DOHH2 (cell line): ENCODE measurements at regions not wholly inside any gene's neighbourhood (a gene's known extent, or its start where the extent isn't known, plus 50 kb on each side); places are given as distances from the start of the nearest gene placed in this dataset.

ENCODE experiments used
- H3F3A ChIP-seq: fragments of 200-600 bp; sonication (generic), shearing (Covaris generic); 2 replicates; pipeline ENCODE4 v1.6.0; 2016; ENCODE audit warnings: antibody characterized with exemption, mild to moderate bottlenecking; ENCODE audit not compliant: control insufficient read depth, insufficient read depth
- H3K27ac ChIP-seq: fragments of 200-600 bp; sonication (generic); 2 replicates; pipeline ENCODE4 v1.5.1; 2014; ENCODE audit warnings: low read depth, mild to moderate bottlenecking, low read length, moderate library complexity
- H3K27me3 ChIP-seq: fragments of 200-600 bp; sonication (generic); 2 replicates; pipeline ENCODE4 v1.6.1; 2014; ENCODE audit warnings: mild to moderate bottlenecking, low read length, mixed read lengths; ENCODE audit not compliant: control insufficient read depth
- H3K36me3 ChIP-seq: fragments of 200-600 bp; sonication (generic); 2 replicates; pipeline ENCODE4 v1.6.1; 2014; ENCODE audit warnings: mild to moderate bottlenecking, low read length, moderate library complexity, mixed read lengths; ENCODE audit not compliant: control insufficient read depth
- H3K4me1 ChIP-seq: fragments of 200-600 bp; sonication (generic); 2 replicates; pipeline ENCODE4 v1.6.1; 2014; ENCODE audit warnings: mild to moderate bottlenecking, low read length, mixed read lengths; ENCODE audit not compliant: control insufficient read depth
- H3K4me2 ChIP-seq: fragments of 200-600 bp; sonication (generic); 2 replicates; pipeline ENCODE4 v1.6.0; 2014; ENCODE audit warnings: mild to moderate bottlenecking, low read length, moderate library complexity
- H3K4me3 ChIP-seq: fragments of 200-600 bp; sonication (generic); 2 replicates; pipeline ENCODE4 v1.5.1; 2014; ENCODE audit warnings: mild to moderate bottlenecking, low read length, mixed read lengths
- H3K79me2 ChIP-seq: fragments of 200-600 bp; sonication (generic); 2 replicates; pipeline ENCODE4 v1.6.1; 2014; ENCODE audit warnings: mild to moderate bottlenecking, low read length, mixed read lengths; ENCODE audit not compliant: control insufficient read depth
- H3K9me2 ChIP-seq: fragments of 200-600 bp; sonication (generic); replicated peaks from 2 replicates; pipeline ENCODE4 v1.6.1; 2014; ENCODE audit warnings: mild to moderate bottlenecking, low read length, mixed read lengths; ENCODE audit not compliant: control insufficient read depth
- H3K9me3 ChIP-seq: fragments of 200-600 bp; sonication (generic); 2 replicates; pipeline ENCODE4 v1.6.1; 2014; ENCODE audit warnings: antibody characterized with exemption, low read length, mixed read lengths; ENCODE audit not compliant: control insufficient read depth, insufficient read depth
- H4K20me1 ChIP-seq: fragments of 200-600 bp; sonication (generic); 2 replicates; pipeline ENCODE4 v1.6.0; 2014; ENCODE audit warnings: low read depth, mild to moderate bottlenecking, antibody characterized with exemption, low read length, moderate library complexity; ENCODE audit not compliant: control insufficient read depth, insufficient read depth
- CTCF ChIP-seq: fragments of 200-600 bp; sonication (generic); IDR thresholded peaks from one replicate; pipeline ENCODE4 v1.5.1; 2014; ENCODE audit warnings: antibody characterized with exemption, mild to moderate bottlenecking, low read depth, low read length; ENCODE audit not compliant: poor library complexity, severe bottlenecking
- EZH2phosphoT487 ChIP-seq: fragments of 200-600 bp; sonication (generic); IDR thresholded peaks from 2 replicates; pipeline ENCODE4 v1.6.1; 2017; ENCODE audit warnings: borderline replicate concordance, mild to moderate bottlenecking, antibody characterized with exemption, low read length, moderate library complexity, mixed read lengths

- no peaks in the 10 kb centered on the region for H3K9me2 ChIP-seq
- H3K4me1 ChIP-seq = no peaks in the 10 kb centered on the region
- no peaks in the 10 kb centered on the region for H3K9me3 ChIP-seq
- H3K36me3 ChIP-seq = no peaks in the 10 kb centered on the region
- H3K27ac ChIP-seq = no peak overlapping the region
- TF ChIP-seq EZH2phosphoT487 = no peak
- TF ChIP-seq CTCF = no peak
- no peak overlapping the region for H3K4me2 ChIP-seq
- H3K27me3 ChIP-seq = no peaks in the 10 kb centered on the region
- no peaks in the 10 kb centered on the region for H3F3A ChIP-seq
- H4K20me1 ChIP-seq = no peaks in the 10 kb centered on the region
- H3K4me3 ChIP-seq = no peak overlapping the region
- H3K79me2 ChIP-seq = no peaks in the 10 kb centered on the region
Measured at GRCh38 chr17:70298929-70299531, 129.7 kb downstream of the KCNJ2 start.

GRCh38 chr17:70307430-70308225, 138.3 kb downstream of the KCNJ2 start:
- H3K27me3 ChIP-seq = 0 out of 2 replicates have a peak, but pooled peaks cover 2% of the 10 kb centered on the region
- H3K79me2 ChIP-seq = no peaks in the 10 kb centered on the region
- TF ChIP-seq EZH2phosphoT487 = no peak
- no peak for TF ChIP-seq CTCF
- H3K9me2 ChIP-seq = no peaks in the 10 kb centered on the region
- no peak overlapping the region for H3K4me2 ChIP-seq
- no peak overlapping the region for H3K4me3 ChIP-seq
- no peaks in the 10 kb centered on the region for H3F3A ChIP-seq
- no peaks in the 10 kb centered on the region for H3K36me3 ChIP-seq
- no peaks in the 10 kb centered on the region for H4K20me1 ChIP-seq
- H3K27ac ChIP-seq = no peak overlapping the region
- H3K9me3 ChIP-seq = no peaks in the 10 kb centered on the region
- no peaks in the 10 kb centered on the region for H3K4me1 ChIP-seq

GRCh38 chr17:70308618-70309017, 139.3 kb downstream of the KCNJ2 start:
- H3K36me3 ChIP-seq = no peaks in the 10 kb centered on the region
- H3K4me2 ChIP-seq = no peak overlapping the region
- no peaks in the 10 kb centered on the region for H3K79me2 ChIP-seq
- H3K4me1 ChIP-seq = no peaks in the 10 kb centered on the region
- no peaks in the 10 kb centered on the region for H3K9me2 ChIP-seq
- 0 out of 2 replicates have a peak, but pooled peaks cover 2% of the 10 kb centered on the region for H3K27me3 ChIP-seq
- TF ChIP-seq EZH2phosphoT487 (no peak), CTCF (no peak)
- H3K27ac ChIP-seq = no peak overlapping the region
- no peaks in the 10 kb centered on the region for H3F3A ChIP-seq
- no peaks in the 10 kb centered on the region for H3K9me3 ChIP-seq
- no peak overlapping the region for H3K4me3 ChIP-seq
- no peaks in the 10 kb centered on the region for H4K20me1 ChIP-seq
